Inferior parietal cortex (tissue), 1 donor: ENCODE measurements at regions not wholly inside any gene's neighbourhood (a gene's known extent, or its start where the extent isn't known, plus 50 kb on each side); places are given as distances from the start of the nearest gene placed in this dataset.
A peak's percentile ranks its signal among the peaks of the same experiment; 100 is the strongest.

Experiments used
- DNase-seq: peaks from one replicate; pipeline ENCODE4 v3.0.0-alpha.2; 2016; ENCODE audit errors: extremely low spot score

- peak; percentile 76 for DNase-seq
Measured at GRCh38 chr5:81856948-81857928, 106.3 kb upstream of the SSBP2 start.

GRCh38 chr5:81855591-81855990 is 104.7 kb upstream of the SSBP2 start:
- no peak for DNase-seq

DNA sequence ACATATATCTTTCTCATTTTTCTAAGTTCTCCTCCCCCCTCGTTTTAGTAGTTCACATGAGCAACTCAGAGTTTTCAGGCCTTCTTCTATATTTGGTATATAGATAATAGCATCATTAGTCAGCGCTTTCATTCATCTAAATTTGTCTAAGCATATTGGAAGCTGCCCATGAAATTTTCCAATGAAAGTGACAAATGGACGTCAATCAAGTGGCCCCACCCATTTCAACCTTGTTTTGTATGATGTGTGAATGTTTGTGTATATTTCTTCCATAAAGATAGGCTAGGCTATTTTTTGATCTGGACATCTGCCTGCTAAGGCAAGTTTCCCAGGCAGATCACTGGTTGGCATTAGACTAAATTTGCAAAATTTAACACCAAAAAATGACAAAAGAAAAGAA is 104.0 kb upstream of the SSBP2 start:
- DNase-seq, result no peak

DNA sequence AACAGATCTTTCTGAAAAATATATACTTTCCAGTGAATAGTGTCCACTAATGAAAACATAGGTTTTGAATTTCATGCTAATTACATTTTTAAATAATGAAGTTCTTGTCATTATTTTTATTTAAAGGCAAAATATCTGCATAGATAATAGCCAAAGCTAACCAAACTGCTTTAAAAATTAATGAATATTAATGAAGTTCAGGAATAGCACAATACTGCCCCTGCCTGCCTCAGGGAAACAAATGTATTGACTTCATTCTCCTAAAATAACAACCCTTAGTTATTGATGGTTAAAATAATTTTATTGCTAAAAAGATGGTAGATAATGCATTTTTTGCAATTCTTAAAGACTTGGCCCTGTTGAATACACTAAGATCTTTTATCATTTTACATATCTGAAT is 103.6 kb upstream of the SSBP2 start:
- DNase-seq, result no peak

GRCh38 chr5:81853030-81853357 is 102.1 kb upstream of the SSBP2 start:
- DNase-seq, result no peak

DNA sequence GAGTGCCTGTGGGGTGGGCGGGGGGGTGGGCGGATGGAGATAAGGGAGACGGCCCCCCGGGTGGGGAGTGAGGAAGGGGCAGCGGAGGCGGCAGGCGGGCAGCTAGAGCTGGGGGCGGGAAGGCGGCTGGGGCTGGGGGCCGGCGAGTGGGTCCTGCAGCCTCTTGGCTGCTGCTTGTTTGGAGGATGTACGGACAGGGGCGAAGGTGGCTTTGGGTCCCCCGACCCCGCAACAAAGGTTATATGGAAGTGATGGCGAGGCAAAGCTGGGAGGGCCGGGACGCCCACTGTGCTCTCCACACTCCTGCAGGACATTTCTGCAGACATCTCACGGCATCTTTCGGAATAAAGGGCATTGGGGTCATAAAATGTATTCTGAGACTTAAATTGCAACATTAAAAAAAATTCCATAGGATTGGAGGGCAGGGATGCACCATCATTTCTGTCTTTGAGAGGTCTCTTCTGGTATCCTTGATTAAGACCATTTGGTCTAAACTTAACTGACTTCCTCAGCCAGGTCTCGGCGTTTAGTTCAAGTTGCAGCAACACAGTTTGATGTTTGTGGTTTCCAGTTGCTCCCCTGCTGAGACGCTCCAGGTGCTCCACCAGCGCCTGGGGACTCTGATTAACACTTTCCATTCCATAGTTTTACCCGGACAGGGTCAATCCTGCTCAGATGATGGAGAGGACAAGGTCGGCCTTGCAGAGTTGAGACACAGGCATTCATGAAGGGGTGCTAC is 101.6 kb upstream of the SSBP2 start:
- peak; percentile 53 for DNase-seq

DNA sequence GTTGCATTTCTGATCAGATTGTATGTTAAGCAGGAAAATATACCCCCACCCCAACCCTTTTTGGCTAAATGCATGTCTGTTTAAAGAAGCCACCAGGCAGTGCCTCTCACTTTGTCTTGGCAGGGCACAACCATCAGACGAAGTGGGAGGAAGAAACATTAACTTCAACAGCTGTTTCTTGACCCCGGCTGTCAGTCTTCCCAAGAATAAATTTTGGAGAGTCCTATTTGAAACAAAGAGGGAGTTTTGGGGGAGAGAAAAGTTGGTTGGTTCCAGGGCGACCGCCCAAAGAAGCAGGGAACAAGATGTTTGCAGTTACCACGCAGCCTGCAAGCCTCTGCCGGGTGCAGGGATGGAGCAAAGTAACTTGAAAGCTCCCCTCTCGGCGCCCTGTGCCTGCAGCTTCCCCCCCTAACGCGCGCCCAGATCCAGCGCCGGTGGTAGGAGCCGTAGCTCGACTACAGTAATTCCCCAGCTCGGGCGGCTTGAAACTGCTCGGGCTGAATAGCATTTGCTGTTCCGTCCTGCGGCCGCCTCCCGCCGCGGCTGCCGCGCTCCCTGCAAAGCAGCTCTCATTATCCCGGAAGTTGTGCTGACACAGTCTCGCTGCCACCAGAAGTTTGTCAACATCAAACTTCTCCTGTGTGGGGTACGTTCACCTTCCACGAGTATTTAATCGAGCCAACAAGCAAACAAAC is 100.7 kb upstream of the SSBP2 start:
- peak; percentile 95 for DNase-seq

DNA sequence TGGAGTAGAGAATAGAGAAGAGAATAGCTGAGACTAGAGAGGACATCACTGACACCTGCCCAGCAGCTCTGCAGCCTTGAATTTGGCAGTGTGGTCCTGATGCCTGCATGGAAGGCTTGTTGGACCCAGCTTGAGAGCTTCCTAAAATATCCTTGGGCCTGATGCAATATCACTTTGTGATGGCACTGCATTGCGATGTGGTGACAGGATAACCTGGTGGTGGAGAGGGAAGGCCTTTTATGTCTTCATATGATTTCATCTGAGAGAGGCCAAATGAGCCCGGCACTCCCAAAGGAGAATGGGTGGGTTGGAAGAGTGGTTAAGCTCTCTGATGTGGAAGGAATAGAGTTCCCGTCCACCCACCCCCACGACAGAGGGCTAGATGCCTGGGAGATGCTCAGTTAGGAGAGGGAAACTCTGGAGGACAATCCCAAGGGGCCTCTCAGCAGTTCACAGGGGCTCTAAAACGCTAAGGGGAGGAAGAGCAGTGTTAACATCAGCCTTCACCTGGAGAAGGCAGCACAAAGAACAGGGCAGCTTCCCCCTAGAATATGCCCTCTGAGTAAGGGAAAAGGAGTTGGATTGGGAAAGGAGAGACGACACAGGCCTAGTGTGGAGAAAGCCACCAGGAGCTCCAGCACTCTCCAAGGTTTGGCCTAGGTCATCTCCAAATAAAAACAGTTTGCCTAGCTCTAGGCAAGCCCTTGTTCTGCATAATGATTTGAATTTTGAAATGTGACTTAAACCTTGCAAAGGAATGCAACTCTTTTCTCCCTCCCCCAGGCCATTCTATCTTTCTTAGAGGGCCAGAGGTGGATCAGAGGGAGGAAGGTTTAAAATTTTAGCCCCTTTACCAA is 99.8 kb upstream of the SSBP2 start:
- no peak for DNase-seq

DNA sequence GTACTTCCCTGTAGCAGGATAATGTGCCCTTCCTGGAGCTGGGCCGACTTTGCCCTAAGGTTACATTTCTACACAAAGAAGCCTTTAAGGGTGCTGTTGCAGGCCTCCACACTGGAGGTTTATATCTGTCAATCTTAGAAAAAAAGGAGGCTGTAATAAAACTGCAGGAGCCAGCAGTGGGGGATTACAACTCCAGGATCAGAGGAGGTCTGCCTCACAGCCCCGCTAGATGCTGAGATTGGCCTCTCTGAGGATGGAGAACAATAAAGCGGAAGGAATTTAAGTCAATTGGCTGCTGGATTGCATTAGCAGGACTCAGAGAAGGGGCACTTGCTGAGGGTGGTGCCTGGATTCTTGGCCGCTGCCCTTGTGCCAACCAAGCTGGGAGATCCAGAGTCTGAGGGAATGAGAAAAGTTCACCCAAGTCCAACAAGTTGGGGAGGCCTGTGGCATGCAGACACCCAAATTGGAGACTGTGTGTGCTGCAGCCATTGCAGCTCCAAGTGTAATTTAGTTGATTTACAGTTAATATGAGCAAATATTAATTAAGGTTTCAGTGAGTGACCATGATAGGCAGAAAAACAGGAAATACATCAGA is 99.0 kb upstream of the SSBP2 start:
- DNase-seq, result no peak

- peak; percentile 79 for DNase-seq
Measured at GRCh38 chr5:81848362-81848880, 97.5 kb upstream of the SSBP2 start.

DNA sequence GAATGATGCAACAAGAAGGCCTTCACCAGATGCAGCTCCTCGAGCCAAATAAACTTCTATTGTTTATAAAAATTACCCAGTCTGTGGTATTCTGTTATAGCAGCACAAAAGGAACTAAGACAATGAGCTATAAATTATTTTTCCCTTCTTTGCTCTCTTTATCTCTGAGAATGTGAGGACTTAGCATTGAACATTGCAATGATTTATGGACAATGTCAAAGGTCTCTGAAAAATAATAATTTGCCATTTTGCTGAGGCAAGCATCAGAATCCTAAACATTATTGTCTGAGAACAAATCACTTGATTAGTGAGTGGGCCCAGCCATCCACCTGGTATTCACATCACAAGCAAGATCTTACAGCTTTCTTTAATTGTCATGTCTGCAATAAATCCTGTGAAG is 95.4 kb upstream of the SSBP2 start:
- no peak for DNase-seq

DNA sequence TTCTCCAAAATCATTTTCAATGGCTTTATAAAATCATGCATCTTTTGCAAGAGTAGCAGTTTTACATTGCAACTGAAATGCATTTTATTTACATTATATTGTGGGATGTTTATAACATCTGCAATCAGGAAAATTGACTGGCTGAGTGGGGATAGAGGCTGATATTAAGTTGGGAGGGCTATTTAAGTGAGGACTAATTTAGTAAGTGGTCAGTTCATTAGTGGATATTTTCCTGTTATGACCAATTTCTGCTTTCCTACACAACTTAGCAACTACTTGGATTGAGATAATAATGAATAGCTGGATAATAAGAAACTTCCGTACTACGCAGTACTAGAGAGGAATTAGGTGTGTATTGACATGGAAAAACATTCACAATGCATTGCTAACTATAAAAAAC is 92.9 kb upstream of the SSBP2 start:
- DNase-seq, result no peak

DNA sequence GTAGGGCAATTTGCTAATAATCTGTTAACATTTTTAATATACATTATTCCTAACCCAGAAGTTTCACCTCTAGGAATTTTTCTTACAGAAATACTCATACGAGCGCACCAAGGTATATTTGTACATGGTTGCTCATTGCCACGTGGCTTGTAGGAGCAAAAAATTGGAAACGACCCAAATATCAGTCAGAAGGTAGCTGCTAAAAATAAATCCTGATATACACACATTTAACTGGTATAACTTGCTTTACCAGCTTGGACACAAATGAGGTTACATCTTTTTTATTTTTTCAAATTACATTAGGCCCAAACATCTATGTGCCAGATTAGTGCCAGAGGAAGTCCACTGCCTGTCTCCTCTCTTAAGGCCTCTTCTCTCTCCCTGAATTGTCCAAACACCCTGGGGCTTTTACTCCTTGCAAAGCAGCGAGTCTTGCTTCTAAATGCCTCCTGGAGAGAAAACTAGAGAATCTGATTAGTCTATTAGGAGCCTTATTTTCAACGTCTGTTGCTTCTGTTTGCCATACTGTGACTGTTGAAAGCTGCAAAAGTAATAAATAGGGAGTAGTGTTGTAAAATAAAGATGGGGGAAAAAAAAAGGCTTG is 92.0 kb upstream of the SSBP2 start:
- no peak for DNase-seq

DNA sequence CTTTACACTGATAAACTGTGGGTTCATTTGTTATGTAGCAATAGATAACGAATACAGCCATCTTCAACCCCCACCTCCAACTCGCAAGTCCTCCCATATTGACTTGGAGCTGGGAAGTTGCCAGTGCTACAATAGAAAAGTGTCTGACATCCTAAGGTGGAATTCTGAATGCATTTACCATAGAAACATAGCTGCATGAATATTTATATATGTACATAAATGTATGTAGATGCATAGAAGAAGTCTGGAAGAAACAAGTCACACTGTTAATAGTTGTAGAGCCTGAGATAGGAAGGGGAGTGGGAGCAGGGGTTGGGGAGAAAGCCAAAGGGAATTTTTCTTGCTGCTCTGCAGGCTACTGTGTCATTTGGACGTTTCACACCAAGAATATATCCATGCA is 88.1 kb upstream of the SSBP2 start:
- DNase-seq, result no peak

DNA sequence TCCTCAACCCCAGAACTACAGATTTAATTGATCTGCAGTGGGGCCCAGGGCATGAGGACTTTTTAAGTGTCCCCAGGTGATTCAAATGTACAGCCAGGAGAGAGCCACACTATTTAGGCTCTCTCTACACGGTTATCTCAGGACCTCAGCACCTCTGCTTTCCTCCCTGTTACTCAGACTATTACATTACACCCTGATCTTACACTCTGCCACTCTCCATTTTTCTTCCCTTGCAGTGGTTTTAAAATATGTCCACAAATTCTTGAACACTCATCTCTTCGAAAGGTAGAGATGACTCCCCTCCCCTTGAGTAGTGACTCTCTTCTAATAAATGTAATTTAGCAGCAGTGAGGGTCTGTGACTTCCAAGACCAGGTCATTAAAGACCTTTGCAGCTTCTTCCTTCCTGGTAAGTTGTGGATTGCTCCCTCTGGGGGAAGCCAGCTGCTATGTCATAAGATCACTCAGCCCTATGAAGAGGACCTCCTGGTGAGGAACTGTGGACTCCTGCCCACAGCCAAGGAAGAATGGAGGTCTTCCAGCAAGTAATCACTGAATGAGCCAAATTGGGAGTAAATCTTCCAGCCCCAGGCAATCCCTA is 87.5 kb upstream of the SSBP2 start:
- no peak for DNase-seq

- no peak for DNase-seq
Measured at GRCh38 chr5:81837667-81838306, 86.9 kb upstream of the SSBP2 start.

DNA sequence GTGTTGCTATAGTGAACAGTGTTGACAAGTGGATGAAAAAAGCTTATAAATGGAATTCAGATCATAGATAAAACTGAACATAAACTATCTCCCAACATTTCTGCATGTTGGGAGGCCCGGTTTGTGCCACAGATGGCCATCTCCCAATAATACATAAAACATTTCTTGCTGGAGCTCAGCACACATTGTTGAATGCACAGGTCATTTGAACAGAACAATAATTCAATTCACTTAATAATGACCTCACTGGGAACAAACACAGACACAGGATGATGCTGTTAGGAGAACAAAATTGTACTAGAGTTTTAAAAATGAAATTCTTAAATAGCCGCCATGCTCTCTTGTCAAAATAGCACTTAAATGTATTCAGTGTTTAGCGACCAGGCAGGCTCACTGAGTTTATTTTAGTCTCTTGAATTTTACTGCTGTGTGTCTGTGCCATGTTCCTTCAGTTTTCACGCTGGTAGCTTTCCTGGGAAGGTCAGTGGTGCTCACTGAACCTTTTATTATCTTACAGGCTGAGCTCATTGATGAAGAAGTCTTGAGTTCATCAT is 85.0 kb upstream of the SSBP2 start:
- no peak for DNase-seq

DNA sequence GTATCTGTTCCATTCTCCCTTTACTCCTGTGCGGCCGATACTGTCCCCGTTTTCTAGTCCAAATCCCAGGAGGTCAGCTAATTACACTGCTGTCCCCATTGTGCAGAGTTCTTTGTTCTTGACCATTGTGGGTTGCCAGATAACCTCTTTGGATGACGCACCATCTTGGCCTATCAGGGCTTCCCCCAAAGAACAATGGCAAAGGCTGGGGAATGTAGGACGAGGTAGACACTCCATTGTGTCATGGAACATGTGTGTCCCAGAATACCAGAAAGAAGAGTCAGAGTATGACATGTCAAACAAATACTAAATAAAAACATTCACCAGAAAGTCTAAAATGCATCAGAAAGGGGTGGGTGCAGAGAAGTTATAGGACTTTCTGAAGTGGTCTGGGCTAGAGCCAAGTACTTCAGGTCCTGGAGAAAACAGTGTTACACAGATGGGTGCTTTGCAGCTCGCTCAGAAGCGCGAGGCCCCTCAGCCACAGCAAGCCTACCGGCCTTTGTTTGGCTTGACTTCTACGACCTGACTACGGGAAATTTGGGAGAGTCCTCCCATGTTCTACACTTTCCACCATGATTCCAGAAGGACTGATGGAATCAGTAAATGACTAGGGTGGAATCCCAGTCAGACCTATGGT is 83.2 kb upstream of the SSBP2 start:
- DNase-seq, result no peak

- no peak for DNase-seq
Measured at GRCh38 chr5:81830596-81830995, 79.7 kb upstream of the SSBP2 start.
